Right atrium auricular region (tissue), 2 donors: ENCODE measurements at regions not wholly inside any gene's neighbourhood (a gene's known extent, or its start where the extent isn't known, plus 50 kb on each side); places are given as distances from the start of the nearest gene placed in this dataset.

Experiments
- DNase-seq: peaks from one replicate; pipeline ENCODE4 v3.0.0-alpha.2; 2019; ENCODE audit warnings: low spot score
- H3K27ac ChIP-seq, 2 donors: fragments of 200-600 bp; sonication (generic); 1 replicate in 1 of 2; 2 replicates in 1 of 2; pipeline ENCODE4 v1.5.1; 2016 to 2019
- H3K27me3 ChIP-seq, 2 donors: fragments of 200-600 bp; sonication (generic); one replicate each; pipeline versions ENCODE4 v1.5.1 to v1.6.0; 2017 to 2019
- H3K36me3 ChIP-seq: fragments of 200-600 bp; sonication (generic); one replicate; pipeline ENCODE4 v1.5.1; 2016
- H3K4me1 ChIP-seq, 2 donors: fragments of 200-600 bp; sonication (generic); one replicate each; pipeline versions ENCODE4 v1.5.1 to v1.6.0; 2017 to 2019
- H3K4me3 ChIP-seq, 2 donors: fragments of 200-600 bp; sonication (generic); 1 replicate in 1 of 2; 2 replicates in 1 of 2; pipeline ENCODE4 v1.5.1; 2017 to 2019; ENCODE audit warnings: mild to moderate bottlenecking in 1 of 2, moderate library complexity in 1 of 2
- H3K9me3 ChIP-seq, 2 donors: fragments of 200-600 bp; sonication (generic); one replicate each; pipeline ENCODE4 v1.5.1; 2019
- CTCF ChIP-seq, 2 donors: fragments of 200-600 bp; sonication (generic); IDR thresholded peaks; one replicate each; pipeline ENCODE4 v1.5.1; 2019; ENCODE audit warnings: antibody characterized with exemption in 2 of 2

- no peaks in the 10 kb centered on the region for H3K27me3 ChIP-seq
- H3K27ac ChIP-seq, result no peak overlapping the region
- no peak for DNase-seq
These were observed 109.0 kb downstream of the TLE3 start for GRCh38 chr15:69988541-69989225.

GRCh38 chr15:69990566-69991421 is 106.9 kb downstream of the TLE3 start:
- DNase-seq, result no peak
- no peaks in the 10 kb centered on the region for H3K36me3 ChIP-seq
- no peaks in the 10 kb centered on the region for H3K27me3 ChIP-seq

More at GRCh38 chr15:69988541-69989225, 109.0 kb downstream of the TLE3 start:
- no peaks in the 10 kb centered on the region for H3K4me1 ChIP-seq
- TF ChIP-seq CTCF (IDR thresholded peaks at IDR 0.05), result no peak
- H3K36me3 ChIP-seq, result no peaks in the 10 kb centered on the region
- H3K4me3 ChIP-seq, result no peak overlapping the region
- H3K9me3 ChIP-seq, result no peaks in the 10 kb centered on the region

GRCh38 chr15:69991551-69991980 is 106.2 kb downstream of the TLE3 start:
- Histone ChIP-seq H3K4me1 (no peaks in the 10 kb centered on the region), H3K27ac (no peak overlapping the region), H3K36me3 (no peaks in the 10 kb centered on the region), H3K4me3 (no peak overlapping the region), H3K9me3 (no peaks in the 10 kb centered on the region), H3K27me3 (no peaks in the 10 kb centered on the region)
- no peak for TF ChIP-seq CTCF (IDR thresholded peaks at IDR 0.05)
- DNase-seq, result no peak

More at GRCh38 chr15:69990566-69991421, 106.9 kb downstream of the TLE3 start:
- no peak overlapping the region for H3K4me3 ChIP-seq
- H3K9me3 ChIP-seq, result no peaks in the 10 kb centered on the region
- no peaks in the 10 kb centered on the region for H3K4me1 ChIP-seq
- TF ChIP-seq CTCF (IDR thresholded peaks at IDR 0.05), result no peak
- no peak overlapping the region for H3K27ac ChIP-seq

GRCh38 chr15:69992348-69992747 is 105.4 kb downstream of the TLE3 start:
- Histone ChIP-seq H3K27ac (no peak overlapping the region), H3K27me3 (no peaks in the 10 kb centered on the region), H3K36me3 (no peaks in the 10 kb centered on the region), H3K4me3 (no peak overlapping the region), H3K9me3 (no peaks in the 10 kb centered on the region), H3K4me1 (no peaks in the 10 kb centered on the region)
- DNase-seq, result no peak
- no peak for TF ChIP-seq CTCF (IDR thresholded peaks at IDR 0.05)

- Histone ChIP-seq H3K9me3 (no peaks in the 10 kb centered on the region), H3K4me1 (no peaks in the 10 kb centered on the region), H3K27ac (no peak overlapping the region), H3K27me3 (no peaks in the 10 kb centered on the region), H3K4me3 (no peak overlapping the region), H3K36me3 (no peaks in the 10 kb centered on the region)
- no peak for TF ChIP-seq CTCF (IDR thresholded peaks at IDR 0.05)
- DNase-seq, result no peak
These were observed 103.1 kb downstream of the TLE3 start for GRCh38 chr15:69994429-69995205.
